Mesodermal cell (in vitro differentiated cells): ENCODE measurements at regions not wholly inside any gene's neighbourhood (a gene's known extent, or its start where the extent isn't known, plus 50 kb on each side); places are given as distances from the start of the nearest gene placed in this dataset.

ENCODE experiments used
- H3K27ac ChIP-seq: 2 replicates; pipeline ENCODE4 v1.7.0; 2013; ENCODE audit warnings: mild to moderate bottlenecking, low read depth, low read length, moderate library complexity; ENCODE audit not compliant: severe bottlenecking
- H3K36me3 ChIP-seq: 2 replicates; pipeline ENCODE4 v1.7.1; 2013; ENCODE audit warnings: mild to moderate bottlenecking, low read length, moderate library complexity; ENCODE audit not compliant: control insufficient read depth, insufficient read depth
- H3K4me1 ChIP-seq: one replicate; pipeline ENCODE4 v1.7.1; 2013; ENCODE audit warnings: mild to moderate bottlenecking, low read length; ENCODE audit not compliant: insufficient read depth, control insufficient read depth, poor library complexity, severe bottlenecking
- H3K4me3 ChIP-seq: 2 replicates; pipeline ENCODE4 v1.7.0; 2013; ENCODE audit warnings: low read length, control low read depth, mild to moderate bottlenecking; ENCODE audit not compliant: insufficient read depth, poor library complexity, severe bottlenecking; ENCODE audit errors: extremely low read depth
- H3K9me3 ChIP-seq: 2 replicates; pipeline ENCODE4 v1.7.1; 2013; ENCODE audit warnings: mild to moderate bottlenecking, low read length, moderate library complexity; ENCODE audit not compliant: control insufficient read depth
- WGBS, 2 experiments: methylation state at CpG; one replicate each; pipeline ENCODE4 v1.1.5; 2013; ENCODE audit warnings: missing lambda C conversion rate in 2 of 2; ENCODE audit not compliant: insufficient coverage in 2 of 2; 5-methylcytosine and 5-hydroxymethylcytosine counted together

DNA sequence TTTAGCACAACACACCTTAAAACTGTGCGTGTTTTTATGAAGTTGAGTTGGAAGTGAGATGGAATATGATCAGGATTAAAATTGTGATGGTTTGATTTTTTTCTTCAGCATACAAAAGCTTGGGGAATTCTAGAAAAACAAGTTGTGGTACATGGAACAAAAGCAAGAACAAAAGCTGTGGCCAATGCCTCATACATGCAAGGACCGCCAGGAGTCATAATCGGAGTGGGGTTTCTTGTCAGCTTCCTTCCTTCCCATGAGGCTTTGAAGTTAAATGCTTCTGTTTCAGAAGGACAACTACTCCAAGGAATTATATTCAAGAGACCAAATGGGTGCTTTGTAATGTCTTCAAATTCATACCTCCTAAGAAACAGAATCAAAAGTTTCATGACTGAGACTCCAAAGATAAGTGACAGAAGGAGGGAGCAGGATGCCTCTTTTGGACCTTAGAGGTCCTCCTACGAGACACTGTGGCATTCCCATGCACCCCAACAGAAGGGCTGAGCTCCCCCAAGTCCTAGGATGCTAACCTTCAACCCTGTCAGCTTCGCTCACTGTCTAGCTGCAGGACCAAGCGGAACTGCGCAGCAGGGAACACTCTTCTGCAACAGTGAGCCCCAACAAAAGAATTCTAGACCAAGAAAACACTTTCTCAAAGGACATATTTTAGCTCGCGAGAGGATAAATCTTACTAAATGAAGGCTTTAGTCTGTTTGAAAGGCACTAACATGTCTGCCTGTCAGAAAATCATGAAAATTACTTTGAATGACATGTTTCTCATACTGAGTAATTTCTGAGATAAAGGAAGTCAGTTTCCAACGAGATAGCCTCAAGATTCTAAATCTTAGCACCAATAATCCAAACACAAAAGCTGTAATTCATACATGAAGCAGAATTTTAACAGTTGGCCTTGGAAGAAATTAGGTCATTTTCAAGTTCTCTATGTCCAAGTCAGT is 108.5 kb upstream of the NHSL1 start:
- no peak overlapping the region for H3K27ac ChIP-seq
- H3K4me1 ChIP-seq: peaks cover 5% of the 10 kb centered on the region
- no peak overlapping the region for H3K4me3 ChIP-seq
- H3K36me3 ChIP-seq: no peaks in the 10 kb centered on the region
- WGBS, 2 experiments: 92 to 97% methylated on average over 4 to 5 of the region's 10 CpGs
- no peaks in the 10 kb centered on the region for H3K9me3 ChIP-seq

DNA sequence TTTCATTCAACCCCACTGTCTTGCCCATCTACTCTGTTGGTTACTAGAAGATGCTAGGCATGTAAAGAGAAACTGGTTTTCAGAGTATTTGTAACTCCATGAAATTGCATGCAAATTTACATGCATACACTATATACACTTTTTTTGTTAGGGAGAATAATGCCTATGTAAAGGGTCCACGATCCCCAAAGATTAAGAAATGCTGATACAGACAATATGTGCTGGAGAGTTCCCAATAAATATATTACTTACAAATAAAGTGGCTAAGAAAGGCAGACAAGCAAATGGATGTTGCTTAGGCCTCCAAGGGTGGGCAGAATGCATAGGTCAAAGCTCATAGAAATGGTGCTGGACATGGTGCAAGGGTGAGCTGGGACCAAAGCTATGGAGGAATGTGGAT is 109.6 kb upstream of the NHSL1 start:
- H3K9me3 ChIP-seq: no peaks in the 10 kb centered on the region
- peaks cover 5% of the 10 kb centered on the region for H3K4me1 ChIP-seq
- WGBS, 2 experiments: no CpG with 5 or more reads among the region's 1 CpG
- no peak overlapping the region for H3K4me3 ChIP-seq
- H3K36me3 ChIP-seq: no peaks in the 10 kb centered on the region
- no peak overlapping the region for H3K27ac ChIP-seq

DNA sequence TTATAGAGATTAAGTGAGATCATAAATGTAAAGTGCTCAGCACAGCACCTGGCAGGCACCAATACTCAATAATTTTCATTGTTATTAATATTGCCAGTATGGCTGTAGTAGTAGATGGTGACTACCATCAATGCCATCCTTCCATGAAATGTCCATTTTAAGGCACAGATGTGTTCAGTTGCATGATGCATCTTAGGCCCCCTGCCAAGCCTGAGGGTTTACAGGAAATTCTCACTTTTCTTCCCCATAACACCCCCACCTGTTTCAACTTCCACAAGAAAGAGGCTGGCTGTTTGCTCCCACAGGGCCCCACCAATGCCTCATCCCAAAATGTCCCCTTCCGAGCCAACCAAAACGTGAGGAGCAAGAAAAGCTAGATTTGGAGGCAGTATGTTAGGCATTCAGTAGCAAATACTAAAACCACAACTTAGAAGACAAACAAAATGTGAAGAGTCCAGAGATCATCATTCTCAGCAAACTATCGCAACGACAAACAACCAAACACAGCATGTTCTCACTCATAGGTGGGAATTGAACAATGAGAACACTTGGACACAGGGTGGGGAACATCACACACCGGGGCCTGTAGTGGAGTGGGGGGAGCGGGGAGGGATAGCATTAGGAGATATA is 110.6 kb upstream of the NHSL1 start:
- WGBS, 2 experiments: no CpG with 5 or more reads among the region's 6 CpGs
- no peak overlapping the region for H3K27ac ChIP-seq
- no peaks in the 10 kb centered on the region for H3K9me3 ChIP-seq
- peaks cover 5% of the 10 kb centered on the region for H3K4me1 ChIP-seq
- no peak overlapping the region for H3K4me3 ChIP-seq
- H3K36me3 ChIP-seq: no peaks in the 10 kb centered on the region

- Histone ChIP-seq H3K27ac (no peak overlapping the region), H3K4me1 (peaks cover 5% of the 10 kb centered on the region), H3K4me3 (no peak overlapping the region), H3K36me3 (no peaks in the 10 kb centered on the region), H3K9me3 (no peaks in the 10 kb centered on the region)
- WGBS, 2 experiments: 82 to 90% methylated on average over 3 of the region's 7 CpGs
Measured at GRCh38 chr6:138610816-138611215, 111.5 kb upstream of the NHSL1 start.

DNA sequence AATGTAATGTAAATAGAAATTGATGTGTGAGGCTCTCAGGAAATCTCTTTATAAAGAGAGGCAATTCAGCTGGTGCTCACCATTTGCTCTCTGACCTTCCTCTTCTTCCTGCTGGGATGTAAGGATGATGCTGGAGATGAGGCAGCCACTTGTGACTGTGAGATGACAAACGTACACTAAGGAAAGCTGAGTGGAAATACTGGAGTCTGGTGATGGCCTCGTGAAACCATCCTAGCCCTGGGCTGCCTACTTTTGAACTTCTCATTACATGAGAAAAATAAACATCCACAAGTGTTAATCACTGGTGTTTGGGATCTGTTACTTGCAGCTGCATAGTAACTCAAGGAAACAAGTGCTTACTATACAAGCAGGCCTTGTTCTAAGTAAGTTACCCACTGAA is 114.9 kb upstream of the NHSL1 start:
- Histone ChIP-seq H3K9me3 (no peaks in the 10 kb centered on the region), H3K36me3 (no peaks in the 10 kb centered on the region), H3K27ac (no peak overlapping the region), H3K4me3 (no peak overlapping the region), H3K4me1 (peaks cover 5% of the 10 kb centered on the region)
- WGBS, 2 experiments: 100% methylated on average over 1 of the region's 2 CpGs

GRCh38 chr6:138618168-138618567 is 118.9 kb upstream of the NHSL1 start:
- no peaks in the 10 kb centered on the region for H3K9me3 ChIP-seq
- H3K4me3 ChIP-seq: no peak overlapping the region
- H3K27ac ChIP-seq: no peak overlapping the region
- H3K4me1 ChIP-seq: no peaks in the 10 kb centered on the region
- H3K36me3 ChIP-seq: no peaks in the 10 kb centered on the region
- WGBS, 2 experiments: 90 to 100% methylated on average over 1 of the region's 3 CpGs

- 90 to 100% methylated on average over 2 to 3 of the region's 3 CpGs for WGBS, 2 experiments
- no peaks in the 10 kb centered on the region for H3K36me3 ChIP-seq
- H3K4me3 ChIP-seq: no peak overlapping the region
- H3K4me1 ChIP-seq: no peaks in the 10 kb centered on the region
- H3K27ac ChIP-seq: no peak overlapping the region
- H3K9me3 ChIP-seq: no peaks in the 10 kb centered on the region
Measured at GRCh38 chr6:138620630-138621029, 121.3 kb upstream of the NHSL1 start.

GRCh38 chr6:138622967-138623366 is 123.7 kb upstream of the NHSL1 start:
- WGBS, 2 experiments: 79 to 93% methylated on average over 3 of the region's 5 CpGs
- Histone ChIP-seq H3K36me3 (no peaks in the 10 kb centered on the region), H3K9me3 (no peaks in the 10 kb centered on the region), H3K4me3 (no peak overlapping the region), H3K4me1 (no peaks in the 10 kb centered on the region), H3K27ac (no peak overlapping the region)

- H3K36me3 ChIP-seq: no peaks in the 10 kb centered on the region
- 83 to 91% methylated on average over 3 of the region's 3 CpGs for WGBS, 2 experiments
- H3K27ac ChIP-seq: no peak overlapping the region
- no peak overlapping the region for H3K4me3 ChIP-seq
- no peaks in the 10 kb centered on the region for H3K9me3 ChIP-seq
- H3K4me1 ChIP-seq: no peaks in the 10 kb centered on the region
Measured at GRCh38 chr6:138631566-138631965, 132.3 kb upstream of the NHSL1 start.

DNA sequence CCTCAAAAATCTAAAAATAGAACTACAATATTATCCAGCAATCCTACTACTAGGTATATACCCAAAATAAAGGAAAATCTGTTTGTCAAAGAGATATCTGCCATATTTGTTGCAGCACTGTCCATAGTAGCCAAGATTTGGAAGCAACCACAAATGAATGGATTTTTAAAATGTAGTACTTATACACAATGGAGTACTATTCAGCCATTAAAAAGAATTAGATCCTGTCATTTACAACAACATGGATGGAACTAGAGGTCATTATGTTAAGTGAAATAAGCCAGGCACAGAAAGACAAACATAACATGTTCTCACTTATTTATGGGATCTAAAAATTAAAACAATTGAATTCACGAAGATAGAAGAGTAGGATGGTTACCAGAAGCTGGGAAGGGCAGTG is 135.7 kb upstream of the CCDC28A start:
- no peaks in the 10 kb centered on the region for H3K4me1 ChIP-seq
- no CpG with 5 or more reads among the region's 1 CpG for WGBS, 2 experiments

GRCh38 chr6:138638604-138639003 is 135.0 kb upstream of the CCDC28A start:
- Histone ChIP-seq H3K4me3 (no peak overlapping the region), H3K4me1 (no peaks in the 10 kb centered on the region), H3K27ac (no peak overlapping the region), H3K36me3 (no peaks in the 10 kb centered on the region), H3K9me3 (no peaks in the 10 kb centered on the region)
- 100% methylated on average over 2 of the region's 3 CpGs; no CpG with 5 or more reads in 1 of the 2 experiments for WGBS, 2 experiments

More for the DNA sequence above, 135.7 kb upstream of the CCDC28A start:
- Histone ChIP-seq H3K4me3 (no peak overlapping the region), H3K9me3 (no peaks in the 10 kb centered on the region), H3K36me3 (no peaks in the 10 kb centered on the region), H3K27ac (no peak overlapping the region)
